OCI-LY1 (cell line): ENCODE measurements at regions not wholly inside any gene's neighbourhood (a gene's known extent, or its start where the extent isn't known, plus 50 kb on each side); places are given as distances from the start of the nearest gene placed in this dataset.

ENCODE experiments used
- H2AFZ ChIP-seq: fragments of 200-600 bp; sonication (generic), shearing (Covaris generic); 2 replicates; pipeline ENCODE4 v1.6.0; 2014; ENCODE audit warnings: antibody characterized with exemption, mild to moderate bottlenecking, low read length
- H3F3A ChIP-seq: fragments of 200-600 bp; sonication (generic), shearing (Covaris generic); 2 replicates; pipeline ENCODE4 v1.6.0; 2014; ENCODE audit warnings: mild to moderate bottlenecking, antibody characterized with exemption, low read length, moderate library complexity; ENCODE audit not compliant: insufficient read depth
- H3K27ac ChIP-seq: fragments of 200-600 bp; sonication (generic); 2 replicates; pipeline ENCODE4 v1.5.1; 2014; ENCODE audit warnings: low read length, mixed run types, mild to moderate bottlenecking, low read depth; ENCODE audit not compliant: poor library complexity, severe bottlenecking
- H3K27me3 ChIP-seq: fragments of 200-600 bp; sonication (generic); 2 replicates; pipeline ENCODE4 v1.6.0; 2014; ENCODE audit warnings: antibody characterized with exemption, mild to moderate bottlenecking, low read length, moderate library complexity; ENCODE audit not compliant: insufficient read depth
- H3K36me3 ChIP-seq: fragments of 200-600 bp; sonication (generic); 2 replicates; pipeline ENCODE4 v1.6.1; 2014; ENCODE audit warnings: mild to moderate bottlenecking, antibody characterized with exemption, low read length, moderate library complexity, mixed read lengths; ENCODE audit not compliant: insufficient read depth
- H3K4me1 ChIP-seq: fragments of 200-600 bp; sonication (generic); 2 replicates; pipeline ENCODE4 v1.5.1; 2014; ENCODE audit warnings: mild to moderate bottlenecking, low read length, moderate library complexity; ENCODE audit not compliant: insufficient read depth, severe bottlenecking
- H3K4me2 ChIP-seq: fragments of 200-600 bp; sonication (generic), shearing (Covaris generic); 2 replicates; pipeline ENCODE4 v1.6.1; 2014; ENCODE audit warnings: low read length
- H3K4me3 ChIP-seq: fragments of 200-600 bp; sonication (generic); 2 replicates; pipeline ENCODE4 v1.5.1; 2014; ENCODE audit warnings: low read length, low read depth, mild to moderate bottlenecking, mixed read lengths; ENCODE audit not compliant: poor library complexity, severe bottlenecking
- H3K79me2 ChIP-seq: fragments of 200-600 bp; shearing (Covaris generic); 2 replicates; pipeline ENCODE4 v1.6.1; 2016; ENCODE audit warnings: mixed run types, low read length, mixed read lengths; ENCODE audit not compliant: insufficient read depth
- H3K9ac ChIP-seq: fragments of 200-600 bp; sonication (generic), shearing (Covaris generic); 2 replicates; pipeline ENCODE4 v1.6.1; 2014; ENCODE audit warnings: mild to moderate bottlenecking, low read length, mixed read lengths
- H3K9me2 ChIP-seq: fragments of 200-600 bp; sonication (generic), shearing (Covaris generic); 2 replicates; pipeline ENCODE4 v1.6.1; 2014; ENCODE audit warnings: low read depth, mild to moderate bottlenecking, low read length, mixed read lengths
- H3K9me3 ChIP-seq: fragments of 200-600 bp; shearing (Covaris generic); 2 replicates; pipeline ENCODE4 v1.6.1; 2014; ENCODE audit warnings: low read length, mixed read lengths
- H4K20me1 ChIP-seq: fragments of 200-600 bp; sonication (generic), shearing (Covaris generic); 2 replicates; pipeline ENCODE4 v1.6.0; 2016; ENCODE audit warnings: mild to moderate bottlenecking, low read length; ENCODE audit not compliant: insufficient read depth
- EZH2 ChIP-seq: fragments of 200-600 bp; sonication (generic), shearing (Covaris generic); IDR thresholded peaks from 2 replicates; pipeline ENCODE4 v1.8.0; 2017; ENCODE audit warnings: borderline replicate concordance, mixed run types, mild to moderate bottlenecking, antibody characterized with exemption, low read length, moderate library complexity, mixed read lengths
- TF ChIP-seq, protein P1 (sequence below): fragments of 200-600 bp; sonication (generic), shearing (Covaris generic); IDR thresholded peaks from 2 replicates; pipeline ENCODE4 v1.5.1; 2017; ENCODE audit warnings: mild to moderate bottlenecking, antibody characterized with exemption, low read length, moderate library complexity, mixed read lengths

- H3K36me3 ChIP-seq, result no peaks in the 10 kb centered on the region
- no peaks in the 10 kb centered on the region for H3K79me2 ChIP-seq
- no peaks in the 10 kb centered on the region for H3F3A ChIP-seq
- no peak overlapping the region for H3K27ac ChIP-seq
- no peaks in the 10 kb centered on the region for H3K27me3 ChIP-seq
- H3K9me3 ChIP-seq, result no peaks in the 10 kb centered on the region
- no peaks in the 10 kb centered on the region for H4K20me1 ChIP-seq
- no peak overlapping the region for H3K4me2 ChIP-seq
- no peak overlapping the region for H3K9ac ChIP-seq
- no peak overlapping the region for H2AFZ ChIP-seq
- TF ChIP-seq, protein P1, sequence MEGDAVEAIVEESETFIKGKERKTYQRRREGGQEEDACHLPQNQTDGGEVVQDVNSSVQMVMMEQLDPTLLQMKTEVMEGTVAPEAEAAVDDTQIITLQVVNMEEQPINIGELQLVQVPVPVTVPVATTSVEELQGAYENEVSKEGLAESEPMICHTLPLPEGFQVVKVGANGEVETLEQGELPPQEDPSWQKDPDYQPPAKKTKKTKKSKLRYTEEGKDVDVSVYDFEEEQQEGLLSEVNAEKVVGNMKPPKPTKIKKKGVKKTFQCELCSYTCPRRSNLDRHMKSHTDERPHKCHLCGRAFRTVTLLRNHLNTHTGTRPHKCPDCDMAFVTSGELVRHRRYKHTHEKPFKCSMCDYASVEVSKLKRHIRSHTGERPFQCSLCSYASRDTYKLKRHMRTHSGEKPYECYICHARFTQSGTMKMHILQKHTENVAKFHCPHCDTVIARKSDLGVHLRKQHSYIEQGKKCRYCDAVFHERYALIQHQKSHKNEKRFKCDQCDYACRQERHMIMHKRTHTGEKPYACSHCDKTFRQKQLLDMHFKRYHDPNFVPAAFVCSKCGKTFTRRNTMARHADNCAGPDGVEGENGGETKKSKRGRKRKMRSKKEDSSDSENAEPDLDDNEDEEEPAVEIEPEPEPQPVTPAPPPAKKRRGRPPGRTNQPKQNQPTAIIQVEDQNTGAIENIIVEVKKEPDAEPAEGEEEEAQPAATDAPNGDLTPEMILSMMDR, result no peak
- TF ChIP-seq EZH2, result no peak
- H3K4me1 ChIP-seq, result no peaks in the 10 kb centered on the region
- no peak overlapping the region for H3K4me3 ChIP-seq
- H3K9me2 ChIP-seq, result no peaks in the 10 kb centered on the region
These were observed 125.0 kb upstream of the THSD7A start for GRCh38 chr7:11956991-11957390.

DNA sequence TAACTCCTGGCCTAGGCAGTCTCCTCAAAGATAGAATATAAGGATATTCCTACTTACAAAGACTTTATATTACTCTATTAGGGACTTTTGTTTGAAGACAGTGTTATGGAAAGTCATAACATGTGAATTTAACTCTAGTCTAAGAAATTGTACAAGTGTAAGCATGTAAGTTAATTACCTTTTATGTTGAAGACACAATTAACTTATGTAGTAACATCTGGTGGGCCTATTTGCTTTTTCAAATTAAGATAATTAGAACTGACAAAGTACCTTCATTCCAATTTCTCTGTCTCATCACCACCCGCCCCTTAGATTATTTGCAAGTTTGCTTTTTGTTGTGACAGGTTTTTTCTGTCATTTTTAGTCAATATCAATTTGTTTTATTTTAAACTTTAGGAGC lies 126.0 kb upstream of the THSD7A start:
- no peaks in the 10 kb centered on the region for H3K9me2 ChIP-seq
- H3K79me2 ChIP-seq, result no peaks in the 10 kb centered on the region
- no peak overlapping the region for H3K9ac ChIP-seq
- no peak overlapping the region for H2AFZ ChIP-seq
- no peak for TF ChIP-seq EZH2
- TF ChIP-seq, protein P1, result no peak
- H3K4me1 ChIP-seq, result no peaks in the 10 kb centered on the region
- H3K27me3 ChIP-seq, result no peaks in the 10 kb centered on the region
- no peaks in the 10 kb centered on the region for H3K9me3 ChIP-seq
- H3F3A ChIP-seq, result no peaks in the 10 kb centered on the region
- no peak overlapping the region for H3K27ac ChIP-seq
- no peaks in the 10 kb centered on the region for H4K20me1 ChIP-seq
- H3K4me2 ChIP-seq, result no peak overlapping the region
- H3K4me3 ChIP-seq, result no peak overlapping the region
- no peaks in the 10 kb centered on the region for H3K36me3 ChIP-seq

DNA sequence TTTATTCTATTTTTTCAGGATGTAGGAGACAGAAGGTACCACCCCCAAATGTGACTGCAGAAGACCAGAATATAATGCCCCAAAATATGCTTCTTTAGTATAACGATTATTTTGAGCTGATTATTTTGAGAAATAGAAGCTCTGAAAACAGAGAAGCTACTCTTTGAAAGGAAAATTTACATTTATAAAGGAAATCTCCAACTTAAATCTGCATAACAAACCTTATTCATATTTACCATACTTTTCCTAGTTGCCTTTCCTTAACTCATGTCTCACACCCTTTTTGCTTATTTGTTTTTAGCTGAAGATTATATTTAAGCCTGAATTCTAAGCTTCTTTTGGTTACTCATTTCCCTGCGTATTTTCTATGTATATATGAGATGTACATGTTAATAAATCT lies 127.1 kb upstream of the THSD7A start:
- TF ChIP-seq, protein P1, result no peak
- no peak for TF ChIP-seq EZH2
- Histone ChIP-seq H3K4me2 (no peak overlapping the region), H3K4me3 (no peak overlapping the region)

More for the DNA sequence above, 127.1 kb upstream of the THSD7A start:
- Histone ChIP-seq H3K27me3 (no peaks in the 10 kb centered on the region), H3K36me3 (no peaks in the 10 kb centered on the region), H3K4me1 (no peaks in the 10 kb centered on the region), H3K9ac (no peak overlapping the region), H3K27ac (no peak overlapping the region), H2AFZ (no peak overlapping the region), H3K9me3 (no peaks in the 10 kb centered on the region), H3K79me2 (no peaks in the 10 kb centered on the region), H3K9me2 (no peaks in the 10 kb centered on the region), H3F3A (no peaks in the 10 kb centered on the region), H4K20me1 (no peaks in the 10 kb centered on the region)
